DOHH2 (cell line): ENCODE measurements at regions not wholly inside any gene's neighbourhood (a gene's known extent, or its start where the extent isn't known, plus 50 kb on each side); places are given as distances from the start of the nearest gene placed in this dataset.

Source experiments
- CTCF ChIP-seq: fragments of 200-600 bp; sonication (generic); IDR thresholded peaks from one replicate; pipeline ENCODE4 v1.5.1; 2014; ENCODE audit warnings: antibody characterized with exemption, mild to moderate bottlenecking, low read depth, low read length; ENCODE audit not compliant: poor library complexity, severe bottlenecking
- EZH2phosphoT487 ChIP-seq: fragments of 200-600 bp; sonication (generic); IDR thresholded peaks from 2 replicates; pipeline ENCODE4 v1.6.1; 2017; ENCODE audit warnings: borderline replicate concordance, mild to moderate bottlenecking, antibody characterized with exemption, low read length, moderate library complexity, mixed read lengths

DNA sequence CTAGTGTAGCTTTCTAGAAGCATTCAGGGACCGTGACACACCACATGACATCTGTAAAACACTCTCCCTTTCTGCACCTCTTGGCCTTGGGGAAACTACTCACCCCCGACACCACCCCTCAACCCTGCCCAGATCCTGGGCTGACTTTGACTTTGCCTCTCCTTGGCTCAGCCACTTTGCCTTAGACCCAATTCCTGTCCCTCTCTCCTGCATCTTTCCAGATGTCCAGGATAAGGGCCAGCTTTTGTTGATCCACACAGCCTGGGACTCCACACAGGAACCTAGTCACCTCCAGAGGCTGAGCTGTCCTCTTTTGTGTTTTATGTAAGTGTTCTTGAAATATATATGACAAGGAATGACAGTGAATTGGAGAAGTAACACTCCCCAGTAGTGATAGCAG is 153.7 kb upstream of the PLXNC1 start:
- TF ChIP-seq CTCF (no peak), EZH2phosphoT487 (no peak)
